ENCODE measurements at regions not wholly inside any gene's neighbourhood (a gene's known extent, or its start where the extent isn't known, plus 50 kb on each side); places are given as distances from the start of the nearest gene placed in this dataset.

- Histone ChIP-seq H2AK5ac (ENCODE audit: low read depth, low read length) (no peak overlapping the region), H2BK120ac (ENCODE audit: low read depth, low read length) (no peak overlapping the region), H3K23ac (ENCODE audit: low read depth, low read length, poor library complexity) (no peak overlapping the region), H3K36me3 (replicated peaks in 1 of 2; ENCODE audit: control insufficient read depth in 2 of 2, insufficient read depth in 2 of 2, low read length in 2 of 2) (no peaks in the 10 kb centered on the region), H2BK15ac (ENCODE audit: low read length) (no peak overlapping the region), H4K8ac (ENCODE audit: low read depth, low read length) (no peak overlapping the region), H3K4ac (ENCODE audit: low read length) (no peak overlapping the region), H3K4me2 (ENCODE audit: insufficient read depth, low read length, poor library complexity, severe bottlenecking) (no peak overlapping the region), H2AFZ (ENCODE audit: low read length) (no peak overlapping the region), H3K4me1 (ENCODE audit: control insufficient read depth in 2 of 2, insufficient read depth in 1 of 2, low read depth in 1 of 2, low read length in 2 of 2) (no peaks in the 10 kb centered on the region), H4K91ac (ENCODE audit: low read depth, low read length, poor library complexity) (no peak overlapping the region), H3K79me1 (ENCODE audit: low read depth, low read length) (no peaks in the 10 kb centered on the region), H3K4me3 (ENCODE audit: low read length in 2 of 2) (no peak overlapping the region), H3K9me3 (replicated peaks in 1 of 2; ENCODE audit: control insufficient read depth in 2 of 2, insufficient read depth in 1 of 2, low read depth in 1 of 2, low read length in 2 of 2) (peaks cover 0 to 3% of the 10 kb centered on the region in 2 donors), H3K9ac (ENCODE audit: low read depth, low read length, poor library complexity) (no peak overlapping the region), H3K27ac (replicated peaks; ENCODE audit: low read length) (no peak overlapping the region), H3K18ac (ENCODE audit: low read length) (no peak overlapping the region), H2BK5ac (ENCODE audit: low read length) (no peak overlapping the region), H3K14ac (ENCODE audit: low read length) (no peak overlapping the region), H2BK12ac (ENCODE audit: low read length) (no peak overlapping the region), H3K27me3 (ENCODE audit: control insufficient read depth in 3 of 3, insufficient read depth in 3 of 3, low read depth in 1 of 3, low read length in 3 of 3) (no peaks in the 10 kb centered on the region)
- DNase-seq (ENCODE audit: low spot score), result no peak
Measured at GRCh38 chr13:77999746-78000145, 81.1 kb upstream of the EDNRB start.

DNA sequence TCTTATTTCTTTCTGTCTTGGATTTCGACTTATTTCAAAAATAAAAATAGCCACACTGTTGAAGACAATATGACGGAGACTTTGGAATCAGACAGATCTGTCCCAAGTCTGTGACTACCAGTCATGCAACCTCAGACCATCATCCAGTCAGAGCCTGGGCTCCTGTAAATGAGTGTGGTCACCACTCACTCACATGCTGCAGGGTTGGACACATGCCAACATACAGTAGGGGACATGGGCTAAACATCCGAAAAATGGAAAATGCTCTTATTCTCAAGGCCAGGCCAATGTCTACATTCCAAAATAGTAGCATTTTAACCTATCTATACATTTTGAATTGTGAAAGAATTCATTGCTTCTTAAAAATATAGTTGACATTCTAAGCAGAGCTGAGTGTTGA is 75.5 kb upstream of the EDNRB start:
- Histone ChIP-seq H3K4me1 (ENCODE audit: control insufficient read depth in 2 of 2, insufficient read depth in 1 of 2, low read depth in 1 of 2, low read length in 2 of 2) (peaks cover 0 to 8% of the 10 kb centered on the region in 2 donors), H3K79me1 (ENCODE audit: low read depth, low read length) (no peaks in the 10 kb centered on the region), H3K27me3 (ENCODE audit: control insufficient read depth in 3 of 3, insufficient read depth in 3 of 3, low read depth in 1 of 3, low read length in 3 of 3) (no peaks in the 10 kb centered on the region), H3K14ac (ENCODE audit: low read length) (no peak overlapping the region), H3K27ac (replicated peaks; ENCODE audit: low read length) (no peak overlapping the region), H3K36me3 (replicated peaks in 1 of 2; ENCODE audit: control insufficient read depth in 2 of 2, insufficient read depth in 2 of 2, low read length in 2 of 2) (no peaks in the 10 kb centered on the region), H3K18ac (ENCODE audit: low read length) (no peak overlapping the region), H3K9ac (ENCODE audit: low read depth, low read length, poor library complexity) (no peak overlapping the region), H3K4me3 (ENCODE audit: low read length in 2 of 2) (no peak overlapping the region), H3K4me2 (ENCODE audit: insufficient read depth, low read length, poor library complexity, severe bottlenecking) (no peak overlapping the region), H2BK120ac (ENCODE audit: low read depth, low read length) (no peak overlapping the region), H2AK5ac (ENCODE audit: low read depth, low read length) (no peak overlapping the region), H2AFZ (ENCODE audit: low read length) (no peak overlapping the region), H3K9me3 (replicated peaks in 1 of 2; ENCODE audit: control insufficient read depth in 2 of 2, insufficient read depth in 1 of 2, low read depth in 1 of 2, low read length in 2 of 2) (peaks cover 0 to 3% of the 10 kb centered on the region in 2 donors), H2BK12ac (ENCODE audit: low read length) (no peak overlapping the region), H3K4ac (ENCODE audit: low read length) (no peak overlapping the region), H2BK5ac (ENCODE audit: low read length) (no peak overlapping the region), H2BK15ac (ENCODE audit: low read length) (no peak overlapping the region), H4K8ac (ENCODE audit: low read depth, low read length) (no peak overlapping the region), H3K23ac (ENCODE audit: low read depth, low read length, poor library complexity) (no peak overlapping the region), H4K91ac (ENCODE audit: low read depth, low read length, poor library complexity) (no peak overlapping the region)
- WGBS, 2 donors (ENCODE audit: extremely low coverage in 2 of 2, insufficient read length in 2 of 2, insufficient replicate concordance in 1 of 2), result no CpG with 5 or more reads among the region's 3 CpGs
- DNase-seq (ENCODE audit: low spot score), result no peak

GRCh38 chr13:77991003-77991402 is 72.4 kb upstream of the EDNRB start:
- Histone ChIP-seq H2BK15ac (ENCODE audit: low read length) (no peak overlapping the region), H3K9ac (ENCODE audit: low read depth, low read length, poor library complexity) (no peak overlapping the region), H3K27me3 (ENCODE audit: control insufficient read depth in 3 of 3, insufficient read depth in 3 of 3, low read depth in 1 of 3, low read length in 3 of 3) (no peaks in the 10 kb centered on the region), H4K8ac (ENCODE audit: low read depth, low read length) (no peak overlapping the region), H3K18ac (ENCODE audit: low read length) (no peak overlapping the region), H2BK12ac (ENCODE audit: low read length) (no peak overlapping the region), H3K9me3 (replicated peaks in 1 of 2; ENCODE audit: control insufficient read depth in 2 of 2, insufficient read depth in 1 of 2, low read depth in 1 of 2, low read length in 2 of 2) (no peaks in the 10 kb centered on the region), H2AFZ (ENCODE audit: low read length) (peak overlapping the region; percentile 10), H3K4me2 (ENCODE audit: insufficient read depth, low read length, poor library complexity, severe bottlenecking) (no peak overlapping the region), H3K14ac (ENCODE audit: low read length) (no peak overlapping the region), H3K4ac (ENCODE audit: low read length) (no peak overlapping the region), H3K27ac (replicated peaks; ENCODE audit: low read length) (no peak overlapping the region), H2BK120ac (ENCODE audit: low read depth, low read length) (no peak overlapping the region), H4K91ac (ENCODE audit: low read depth, low read length, poor library complexity) (no peak overlapping the region), H2AK5ac (ENCODE audit: low read depth, low read length) (no peak overlapping the region), H3K4me3 (ENCODE audit: low read length in 2 of 2) (no peak overlapping the region), H3K4me1 (ENCODE audit: control insufficient read depth in 2 of 2, insufficient read depth in 1 of 2, low read depth in 1 of 2, low read length in 2 of 2) (peaks cover 0 to 8% of the 10 kb centered on the region in 2 donors), H2BK5ac (ENCODE audit: low read length) (no peak overlapping the region), H3K79me1 (ENCODE audit: low read depth, low read length) (no peaks in the 10 kb centered on the region), H3K36me3 (replicated peaks in 1 of 2; ENCODE audit: control insufficient read depth in 2 of 2, insufficient read depth in 2 of 2, low read length in 2 of 2) (no peaks in the 10 kb centered on the region), H3K23ac (ENCODE audit: low read depth, low read length, poor library complexity) (no peak overlapping the region)
- DNase-seq (ENCODE audit: low spot score), result no peak
- WGBS, 2 donors (ENCODE audit: extremely low coverage in 2 of 2, insufficient read length in 2 of 2, insufficient replicate concordance in 1 of 2), result no CpG with 5 or more reads among the region's 4 CpGs

DNA sequence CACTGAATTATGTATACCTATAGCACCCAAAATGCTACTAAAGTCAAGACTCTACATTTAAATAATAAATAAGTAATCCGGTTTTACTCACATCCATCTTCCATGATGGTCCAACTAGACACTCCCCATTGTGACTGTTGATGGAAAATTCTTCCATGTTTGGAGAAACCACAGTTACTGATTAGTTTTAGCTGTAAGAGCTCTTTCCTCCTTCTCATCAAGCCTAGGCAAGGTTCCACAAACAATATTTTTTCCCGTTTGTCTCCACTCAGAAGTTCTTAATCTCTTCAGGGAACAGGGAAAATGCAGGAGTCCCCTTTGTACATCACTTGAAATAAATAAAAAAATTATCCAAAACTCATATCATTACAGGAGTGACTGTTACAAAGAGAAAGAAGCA is 70.7 kb upstream of the EDNRB start:
- Histone ChIP-seq H3K9ac (ENCODE audit: low read depth, low read length, poor library complexity) (no peak overlapping the region), H3K27ac (replicated peaks; ENCODE audit: low read length) (no peak overlapping the region), H3K4me2 (ENCODE audit: insufficient read depth, low read length, poor library complexity, severe bottlenecking) (no peak overlapping the region), H4K8ac (ENCODE audit: low read depth, low read length) (no peak overlapping the region), H3K14ac (ENCODE audit: low read length) (no peak overlapping the region), H2BK15ac (ENCODE audit: low read length) (no peak overlapping the region), H3K36me3 (replicated peaks in 1 of 2; ENCODE audit: control insufficient read depth in 2 of 2, insufficient read depth in 2 of 2, low read length in 2 of 2) (no peaks in the 10 kb centered on the region), H2BK120ac (ENCODE audit: low read depth, low read length) (no peak overlapping the region), H3K4me3 (ENCODE audit: low read length in 2 of 2) (no peak overlapping the region), H2BK5ac (ENCODE audit: low read length) (no peak overlapping the region), H3K23ac (ENCODE audit: low read depth, low read length, poor library complexity) (no peak overlapping the region), H3K9me3 (replicated peaks in 1 of 2; ENCODE audit: control insufficient read depth in 2 of 2, insufficient read depth in 1 of 2, low read depth in 1 of 2, low read length in 2 of 2) (no peaks in the 10 kb centered on the region), H4K91ac (ENCODE audit: low read depth, low read length, poor library complexity) (no peak overlapping the region), H2BK12ac (ENCODE audit: low read length) (no peak overlapping the region), H2AK5ac (ENCODE audit: low read depth, low read length) (no peak overlapping the region), H3K27me3 (ENCODE audit: control insufficient read depth in 3 of 3, insufficient read depth in 3 of 3, low read depth in 1 of 3, low read length in 3 of 3) (no peaks in the 10 kb centered on the region), H2AFZ (ENCODE audit: low read length) (no peak overlapping the region), H3K79me1 (ENCODE audit: low read depth, low read length) (no peaks in the 10 kb centered on the region), H3K4ac (ENCODE audit: low read length) (no peak overlapping the region), H3K4me1 (ENCODE audit: control insufficient read depth in 2 of 2, insufficient read depth in 1 of 2, low read depth in 1 of 2, low read length in 2 of 2) (peaks cover 0 to 8% of the 10 kb centered on the region in 2 donors), H3K18ac (ENCODE audit: low read length) (no peak overlapping the region)
- no peak for DNase-seq (ENCODE audit: low spot score)
- no CpG with 5 or more reads among the region's 2 CpGs for WGBS, 2 donors (ENCODE audit: extremely low coverage in 2 of 2, insufficient read length in 2 of 2, insufficient replicate concordance in 1 of 2)
